ENCODE measurements at regions not wholly inside any gene's neighbourhood (a gene's known extent, or its start where the extent isn't known, plus 50 kb on each side); places are given as distances from the start of the nearest gene placed in this dataset.

- TF ChIP-seq CTCF (optimal IDR thresholded peaks at IDR 0.05 in 1 of 3, IDR thresholded peaks at IDR 0.05 in 1 of 3, conservative IDR thresholded peaks at IDR 0.05 in 1 of 3; ENCODE audit: extremely low read depth in 1 of 3, insufficient read depth in 2 of 3, low read length in 3 of 3) (no peak), EZH2 (IDR thresholded peaks at IDR 0.05; ENCODE audit: low read length) (no peak)
Measured at GRCh38 chr4:62222121-62222520, 1022.0 kb downstream of the ADGRL3 start.

All from keratinocyte (primary cell).